ENCODE measurements at regions not wholly inside any gene's neighbourhood (a gene's known extent, or its start where the extent isn't known, plus 50 kb on each side); places are given as distances from the start of the nearest gene placed in this dataset.

- DNase-seq (ENCODE audit: low spot score): no peak
Measured at GRCh38 chr13:104414771-104415170, 1348.6 kb upstream of the SLC10A2 start.

- no peak for DNase-seq (ENCODE audit: low spot score)
Measured at GRCh38 chr13:104414181-104414580, 1348.0 kb upstream of the SLC10A2 start.

DNA sequence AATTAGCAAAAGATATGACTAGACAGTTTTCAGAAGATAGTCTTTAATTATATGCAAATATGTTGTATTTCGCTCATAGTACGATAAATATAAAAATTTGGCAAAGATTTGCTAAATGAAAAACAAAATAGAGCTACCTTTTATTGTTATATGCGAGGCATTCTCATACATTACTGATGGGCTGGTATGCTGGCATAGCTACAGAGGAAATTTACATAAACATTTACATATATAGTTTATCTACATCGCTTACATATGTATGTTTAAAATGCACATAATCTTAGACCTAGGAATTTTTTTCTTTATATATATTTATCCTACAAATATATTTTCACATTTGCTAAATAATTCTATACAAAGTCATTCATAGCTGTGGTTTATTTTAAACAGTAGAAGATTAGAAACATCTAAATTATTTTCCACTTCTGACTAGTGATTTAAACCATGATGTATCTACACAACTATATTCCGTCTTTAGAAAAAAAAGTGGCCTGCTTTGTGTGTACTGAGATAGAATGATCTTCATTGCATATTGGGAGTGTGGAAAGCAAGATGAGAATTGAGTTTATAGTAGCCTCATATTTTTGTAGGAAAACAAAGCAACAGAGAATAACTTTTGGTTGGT lies 1345.0 kb upstream of the SLC10A2 start:
- DNase-seq (ENCODE audit: low spot score): no peak

GRCh38 chr13:104408733-104409132 lies 1342.5 kb upstream of the SLC10A2 start:
- DNase-seq (ENCODE audit: low spot score): no peak

DNA sequence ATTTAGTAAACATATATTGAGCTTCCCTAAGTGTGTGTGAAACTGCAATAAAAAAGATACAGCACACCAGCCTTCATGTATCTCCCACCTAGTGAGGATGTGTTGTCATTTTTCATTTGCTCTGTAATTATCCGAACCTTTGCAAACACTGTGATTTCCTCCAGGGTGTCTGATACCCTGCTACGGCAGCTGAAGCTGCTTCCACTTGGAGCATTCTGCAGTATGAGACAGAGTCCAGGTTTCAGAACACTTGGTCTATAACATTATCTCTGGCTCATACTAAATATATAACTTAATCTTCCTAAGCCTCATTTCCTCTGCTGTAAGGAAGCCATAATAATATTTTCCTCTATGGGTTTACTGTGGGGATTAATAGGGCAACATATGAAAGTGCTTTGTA lies 1338.1 kb upstream of the SLC10A2 start:
- no peak for DNase-seq (ENCODE audit: low spot score)

GRCh38 chr13:104389691-104390090 lies 1323.5 kb upstream of the SLC10A2 start:
- DNase-seq (ENCODE audit: low spot score): no peak

- DNase-seq (ENCODE audit: low spot score): no peak
Measured at GRCh38 chr13:104387510-104387909, 1321.3 kb upstream of the SLC10A2 start.

- no peak for DNase-seq (ENCODE audit: low spot score)
Measured at GRCh38 chr13:104385404-104385803, 1319.2 kb upstream of the SLC10A2 start.

DNA sequence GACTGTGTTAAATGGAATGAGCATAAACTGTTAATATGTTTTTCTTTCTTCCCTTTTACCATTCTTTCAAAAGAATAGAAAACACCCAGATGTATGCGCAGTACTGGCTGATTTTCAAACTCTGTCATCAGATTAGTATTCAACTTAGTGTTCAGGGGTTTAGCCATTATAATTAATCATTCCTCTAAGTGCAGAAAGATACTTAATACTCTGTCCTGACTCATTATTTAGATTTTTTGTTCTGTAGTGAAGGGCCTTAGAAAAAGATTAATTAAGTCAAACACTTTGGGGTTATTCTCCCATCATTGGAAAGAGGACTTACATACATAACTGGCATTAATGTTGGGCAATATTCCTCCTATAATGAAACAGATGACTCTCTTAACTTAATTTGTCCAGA lies 1316.7 kb upstream of the SLC10A2 start:
- DNase-seq (ENCODE audit: low spot score): no peak

- DNase-seq (ENCODE audit: low spot score): no peak
Measured at GRCh38 chr13:104376588-104376987, 1310.4 kb upstream of the SLC10A2 start.

GRCh38 chr13:104375614-104376013 lies 1309.4 kb upstream of the SLC10A2 start:
- no peak for DNase-seq (ENCODE audit: low spot score)

DNA sequence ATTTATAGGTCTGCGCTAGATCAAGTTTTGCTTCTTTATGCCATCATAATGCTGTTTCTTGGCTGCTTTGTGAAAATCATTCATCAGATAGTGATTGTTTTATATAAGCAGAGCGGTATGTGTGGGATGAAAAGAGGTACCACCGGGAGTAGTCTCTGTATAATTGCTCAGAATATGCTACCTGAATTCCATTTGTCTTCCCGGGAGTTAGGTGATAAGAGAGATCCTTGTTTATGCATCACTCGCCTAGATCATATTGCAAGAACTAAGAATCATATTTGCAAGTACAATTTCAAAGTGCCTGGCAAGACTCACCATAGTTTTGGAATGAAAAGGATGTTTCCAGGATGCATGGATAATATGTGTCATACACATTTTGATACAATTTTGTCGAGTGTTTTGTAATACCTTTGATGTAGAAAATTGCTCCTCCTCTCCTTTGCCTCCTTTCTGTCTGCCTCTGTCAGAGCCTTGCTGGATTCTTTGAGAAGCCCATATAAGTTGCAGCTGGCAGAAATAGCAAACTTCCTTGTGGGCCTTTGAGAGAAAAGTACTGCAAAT lies 1306.0 kb upstream of the SLC10A2 start:
- no peak for DNase-seq (ENCODE audit: low spot score)

DNA sequence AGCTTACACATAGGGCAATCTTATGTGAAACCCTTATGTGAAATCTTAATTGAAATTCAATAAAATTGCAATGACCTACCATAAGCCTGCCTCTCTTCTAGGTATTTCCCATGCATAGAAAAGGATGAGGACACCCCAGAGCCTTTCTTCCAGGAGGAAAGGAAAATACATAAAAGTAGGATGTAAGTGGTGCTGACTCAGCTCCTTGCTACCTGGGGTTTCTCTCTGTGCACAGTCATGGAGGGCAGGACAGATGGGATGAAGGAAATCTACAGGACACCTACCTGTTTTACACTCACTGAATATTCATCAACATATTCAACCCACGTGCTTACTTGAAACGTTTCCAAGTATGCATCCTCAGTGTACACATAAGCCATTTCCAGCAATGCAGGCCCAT lies 1299.2 kb upstream of the SLC10A2 start:
- no peak for DNase-seq (ENCODE audit: low spot score)

- no peak for DNase-seq (ENCODE audit: low spot score)
Measured at GRCh38 chr13:104357672-104358354, 1291.6 kb upstream of the SLC10A2 start.

DNA sequence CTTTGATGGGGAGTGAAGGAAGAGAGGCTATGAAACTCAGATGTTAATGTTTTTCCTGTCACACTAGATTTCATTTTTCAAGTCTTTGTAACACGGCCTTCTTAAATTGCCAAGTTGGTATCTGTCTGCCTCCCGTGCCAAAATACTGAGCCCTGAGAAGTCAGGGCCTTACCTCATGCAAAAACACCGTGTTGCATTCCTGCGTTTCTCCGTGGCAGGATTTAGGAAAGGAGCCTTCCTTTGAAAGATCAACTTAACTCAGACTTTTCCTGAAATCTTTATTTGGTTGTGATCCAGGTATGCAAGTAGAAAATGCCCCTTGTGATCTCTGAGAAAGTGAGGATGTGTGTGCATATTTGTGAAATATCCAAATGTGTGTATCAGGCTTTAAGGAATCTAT lies 1291.0 kb upstream of the SLC10A2 start:
- DNase-seq (ENCODE audit: low spot score): no peak

DNA sequence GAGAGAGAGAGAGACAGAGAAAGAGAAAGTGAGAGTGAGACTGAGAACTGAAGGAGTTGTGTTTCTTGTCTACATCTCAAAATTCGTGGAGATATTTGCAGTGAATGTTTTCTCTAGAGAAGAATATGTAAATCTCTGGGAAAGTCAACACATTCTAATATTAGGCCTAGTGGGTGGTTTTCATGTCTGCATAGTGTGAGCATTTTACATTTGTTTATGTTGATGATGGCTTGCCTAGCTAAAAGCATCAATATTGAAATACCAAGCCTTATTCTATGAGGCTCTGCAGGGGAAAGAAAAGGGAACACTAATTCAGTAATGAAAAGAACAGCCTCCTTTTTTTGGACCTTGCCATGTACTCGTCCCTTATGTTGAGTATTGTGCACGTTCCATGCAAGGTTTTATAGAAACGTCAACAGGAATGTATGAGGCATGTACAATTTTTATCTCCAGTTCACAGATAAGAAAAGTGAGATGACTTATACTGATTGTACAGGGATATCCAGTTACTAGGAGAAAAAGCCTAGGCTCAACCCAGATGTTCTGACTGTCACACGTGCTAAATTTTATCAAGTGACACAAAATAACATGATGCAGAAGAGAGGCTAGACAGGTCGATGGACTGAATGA lies 1288.9 kb upstream of the SLC10A2 start:
- DNase-seq (ENCODE audit: low spot score): no peak

GRCh38 chr13:104327211-104327610 lies 1261.0 kb upstream of the SLC10A2 start:
- no peak for DNase-seq (ENCODE audit: low spot score)

- DNase-seq (ENCODE audit: low spot score): no peak
Measured at GRCh38 chr13:104326523-104326922, 1260.3 kb upstream of the SLC10A2 start.

- no peak for DNase-seq (ENCODE audit: low spot score)
Measured at GRCh38 chr13:104321756-104322155, 1255.5 kb upstream of the SLC10A2 start.

GRCh38 chr13:104320446-104320845 lies 1254.2 kb upstream of the SLC10A2 start:
- DNase-seq (ENCODE audit: low spot score): no peak

DNA sequence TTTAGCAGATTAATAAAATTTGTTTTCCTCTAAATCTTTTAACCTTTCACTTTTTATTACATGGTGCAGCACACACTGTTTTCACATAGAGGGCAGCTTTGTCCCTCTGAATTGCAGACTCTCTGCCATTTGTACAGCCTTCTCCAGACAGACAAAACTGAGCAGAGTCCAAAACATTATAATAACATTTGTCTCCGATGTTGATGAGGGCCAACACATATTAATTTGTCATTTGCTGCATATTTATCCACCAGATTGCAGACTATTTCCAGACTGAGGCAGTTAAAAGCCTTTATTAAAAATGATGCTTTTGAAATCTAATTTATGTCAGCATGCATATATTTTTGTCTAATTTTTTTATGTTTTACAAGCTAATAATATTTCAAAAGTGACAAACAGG lies 1251.9 kb upstream of the SLC10A2 start:
- DNase-seq (ENCODE audit: low spot score): no peak

- no peak for DNase-seq (ENCODE audit: low spot score)
Measured at GRCh38 chr13:104315606-104316005, 1249.4 kb upstream of the SLC10A2 start.

- DNase-seq (ENCODE audit: low spot score): no peak
Measured at GRCh38 chr13:104314926-104315535, 1248.8 kb upstream of the SLC10A2 start.
